K562 (cell line): ENCODE measurements at regions not wholly inside any gene's neighbourhood (a gene's known extent, or its start where the extent isn't known, plus 50 kb on each side); places are given as distances from the start of the nearest gene placed in this dataset.

Experiments used
- ATAC-seq: fragments of 200-7000 bp; cut with Tn5 transposase; 3 replicates; pipeline ENCODE4 v1.9.1; 2020; ENCODE audit warnings: moderate library complexity
- BruUV-seq: library from RNA; stranded (reverse); fragments of 400-500 nt; replicated peaks from 2 replicates; lab custom pipeline; 2021; lab: Mats Ljungman, UMichigan
- CTCF ChIA-PET: fragments of 300-600 bp; formaldehyde crosslinking; extraction: SDS; loops from one replicate; lab custom pipeline; 2021; ENCODE audit warnings: low intra/inter-chr PET ratio; lab: Yijun Ruan, JAX
- POLR2A ChIA-PET: fragments of 300-600, 350-650 bp; sonication (Branson Sonifier 250); formaldehyde crosslinking; extraction: SDS; loops from one replicate; lab custom pipeline; 2021; ENCODE audit warnings: antibody characterized with exemption, inconsistent platforms; lab: Yijun Ruan, JAX
- DNase-seq, 4 experiments: peaks; one replicate each; pipeline versions ENCODE4 v3.0.0 to v3.0.0-alpha.2; 2011 to 2018; ENCODE audit warnings: low spot score in 3 of 4, mixed read lengths in 3 of 4; ENCODE audit errors: extremely low read depth in 1 of 4
- FAIRE-seq: peaks from 2 replicates; lab custom pipeline; 2011; peaks lifted over from hg19 to GRCh38; lab: Jason Lieb, UNC
- H2AFZ ChIP-seq: 2 replicates; pipeline ENCODE4 v1.6.0; 2011; ENCODE audit warnings: low read depth, low read length, control low read depth, inconsistent platforms
- H3K27ac ChIP-seq: fragments of 200-600 bp; 3 replicates; pipeline ENCODE4 v1.8.0; 2011; ENCODE audit warnings: low read depth, mild to moderate bottlenecking, control low read depth, inconsistent platforms, low read length, moderate library complexity, mixed read lengths; ENCODE audit errors: extremely low read depth
- H3K27me3 ChIP-seq, 2 experiments: fragments of 300-600 bp in 1 of 2; 2 replicates in 1 of 2; 3 replicates in 1 of 2; pipeline versions ENCODE4 v1.6.0 to v1.8.0; 2011; ENCODE audit warnings: inconsistent platforms in 2 of 2, low read length in 2 of 2, mild to moderate bottlenecking in 1 of 2, mixed read lengths in 1 of 2, moderate library complexity in 1 of 2; ENCODE audit not compliant: control insufficient read depth in 2 of 2, insufficient read depth in 2 of 2
- H3K36me3 ChIP-seq: fragments of 300-600 bp; 3 replicates; pipeline ENCODE4 v1.8.0; 2011; ENCODE audit warnings: mild to moderate bottlenecking, low read length, inconsistent platforms; ENCODE audit not compliant: control insufficient read depth, insufficient read depth
- H3K4me1 ChIP-seq, 2 experiments: fragments of 200-600 bp in 1 of 2; replicated peaks in 1 of 2; 2 replicates in 1 of 2; 3 replicates in 1 of 2; pipeline versions ENCODE4 v1.5.1 to v1.8.0; 2011; ENCODE audit warnings: inconsistent platforms in 2 of 2, low read length in 2 of 2, mild to moderate bottlenecking in 1 of 2, mixed read lengths in 1 of 2, moderate library complexity in 1 of 2; ENCODE audit not compliant: control insufficient read depth in 2 of 2, insufficient read depth in 2 of 2
- H3K4me2 ChIP-seq: 2 replicates; pipeline ENCODE4 v1.6.1; 2011; ENCODE audit warnings: low read length, control low read depth, inconsistent platforms, mixed read lengths; ENCODE audit not compliant: insufficient read depth
- H3K4me3 ChIP-seq: fragments of 200-600 bp; sonication (generic), shearing (Covaris generic); 2 replicates; pipeline ENCODE4 v1.5.1; 2016; ENCODE audit warnings: control low read depth, inconsistent platforms
- H3K79me2 ChIP-seq: fragments of 200-600 bp; 3 replicates; pipeline ENCODE4 v1.8.0; 2011; ENCODE audit warnings: low read length, inconsistent platforms; ENCODE audit not compliant: control insufficient read depth, insufficient read depth
- H3K9ac ChIP-seq, 2 experiments: 2 replicates each; pipeline versions ENCODE4 v1.6.0 to v1.6.1; 2011; ENCODE audit warnings: low read depth in 2 of 2, low read length in 2 of 2, control low read depth in 1 of 2, inconsistent platforms in 1 of 2, mild to moderate bottlenecking in 1 of 2, mixed read lengths in 1 of 2; ENCODE audit not compliant: insufficient read depth in 1 of 2
- H3K9me1 ChIP-seq: one replicate; pipeline ENCODE4 v1.6.0; 2011; ENCODE audit warnings: inconsistent platforms, mild to moderate bottlenecking, low read length, moderate library complexity; ENCODE audit not compliant: control insufficient read depth, insufficient read depth
- H3K9me3 ChIP-seq: replicated peaks from 2 replicates; pipeline ENCODE4 v1.5.1; 2011; ENCODE audit warnings: low read depth, low read length, inconsistent platforms; ENCODE audit not compliant: control insufficient read depth, insufficient read depth
- H4K20me1 ChIP-seq: replicated peaks from 2 replicates; pipeline ENCODE4 v1.6.1; 2011; ENCODE audit warnings: low read length, inconsistent platforms, mixed read lengths; ENCODE audit not compliant: control insufficient read depth, insufficient read depth
- E2F8 ChIP-seq: fragments of 450-650 bp; IDR thresholded peaks from 2 replicates; pipeline ENCODE4 v1.7.1; 2018; ENCODE audit warnings: mild to moderate bottlenecking, low read depth; ENCODE audit not compliant: partially characterized antibody
- KLF13 ChIP-seq: fragments of 450-650 bp; IDR thresholded peaks from 2 replicates; pipeline ENCODE4 v1.6.1; 2016; ENCODE audit warnings: missing genetic modification characterization, low read depth, mild to moderate bottlenecking, missing compliant biosample characterization, moderate library complexity, borderline replicate concordance
- MAFF ChIP-seq: IDR thresholded peaks from 2 replicates; pipeline ENCODE4 v1.6.1; 2012; ENCODE audit warnings: low read length, improper control_type of control experiment
- MAFG ChIP-seq: fragments of 450-650 bp; conservative IDR thresholded peaks from 2 replicates; pipeline ENCODE4 v1.6.1; 2016; ENCODE audit warnings: missing genetic modification characterization, missing compliant biosample characterization
- MAFK ChIP-seq: IDR thresholded peaks from 2 replicates; pipeline ENCODE4 v1.6.1; 2011; ENCODE audit warnings: low read length, improper control_type of control experiment
- ZNF316 ChIP-seq: fragments of 450-650 bp; IDR thresholded peaks from 2 replicates; pipeline ENCODE4 v1.6.1; 2016
- WGBS: fragments of 100-300 bp; shearing (Covaris generic); methylation state at CpG from one replicate; pipeline ENCODE4 v1.1.6; 2016; ENCODE audit warnings: low coverage, mixed read lengths; ENCODE audit not compliant: insufficient coverage; ENCODE audit errors: missing lambda C conversion rate; 5-methylcytosine and 5-hydroxymethylcytosine counted together
- in situ Hi-C: fragments of 300-500 bp; cut with MboI; formaldehyde crosslinking; loops from 4 replicates; pipeline ENCODE4 v1.15.0; 2018; ENCODE audit warnings: inconsistent platforms, mixed read lengths
- intact Hi-C: fragments of 100-400 bp; cut with micrococcal nuclease; formaldehyde crosslinking; loops from 2 replicates; pipeline ENCODE4 v1.14.2; 2022

- Histone ChIP-seq H3K4me1 (no peaks in the 10 kb centered on the region), H3K79me2 (no peaks in the 10 kb centered on the region), H3K27me3 (no peaks in the 10 kb centered on the region), H3K9me3 (no peaks in the 10 kb centered on the region), H3K9ac (no peak overlapping the region), H2AFZ (no peak overlapping the region), H3K36me3 (no peaks in the 10 kb centered on the region), H3K4me2 (no peak overlapping the region), H3K27ac (no peak overlapping the region), H3K4me3 (no peak overlapping the region), H3K9me1 (no peaks in the 10 kb centered on the region), H4K20me1 (no peaks in the 10 kb centered on the region)
- DNase-seq (no peak), FAIRE-seq (no peak), ATAC-seq (no peak)
- ChIA-PET CTCF (no interaction called here), POLR2A (no interaction called here)
- 0% methylated on average over 1 of the region's 1 CpG for WGBS
- TF ChIP-seq MAFF (peak; percentile 59), MAFK (peak; percentile 44; the same call in 1 of the 2 replicates), ZNF316 (peak; percentile 72), KLF13 (tag) (no peak), MAFG (tag) (peak; percentile 43; the same call in 1 of the 2 replicates), E2F8 (no peak)
- in situ Hi-C loops (no loop called here), intact Hi-C loops (no loop called here)
- BruUV-seq: no TSS peak
These were observed 610.9 kb downstream of the ADGRL2 start for GRCh38 chr1:82411605-82412004.
